ENCODE measurements at regions not wholly inside any gene's neighbourhood (a gene's known extent, or its start where the extent isn't known, plus 50 kb on each side); places are given as distances from the start of the nearest gene placed in this dataset.

DNA sequence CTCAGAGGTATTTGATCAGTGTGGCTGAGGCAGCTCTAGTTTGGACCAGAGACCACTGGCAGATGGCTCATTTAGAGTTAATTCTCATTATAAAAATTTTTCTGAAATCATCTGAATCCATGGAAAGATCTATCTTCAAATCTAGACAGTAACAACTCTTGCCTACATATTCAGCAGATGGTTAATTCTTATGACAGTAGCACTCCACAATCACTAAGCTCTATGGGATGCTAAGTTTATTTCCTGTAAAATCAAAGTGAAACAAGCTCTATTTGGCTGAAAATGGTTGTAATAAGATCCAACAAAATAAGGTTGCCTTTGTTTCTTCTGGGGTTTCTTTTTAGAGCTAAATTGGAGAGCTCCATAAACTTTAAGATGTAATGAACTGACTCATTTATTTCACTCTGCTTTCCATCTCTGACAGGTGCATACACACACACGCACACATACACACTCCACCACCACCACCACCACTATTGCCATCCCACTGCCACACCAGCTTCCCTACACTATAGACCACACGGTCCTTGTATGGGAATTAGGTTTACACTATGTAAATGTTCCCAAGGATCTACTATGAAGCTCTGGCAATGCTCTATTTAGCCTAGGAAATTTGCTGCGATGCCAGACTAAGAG, 293.1 kb downstream of the RPAP3 start:
- Histone ChIP-seq H2AFZ (ENCODE audit: low read length) (no peak overlapping the region), H3K79me2 (ENCODE audit: low read length) (no peaks in the 10 kb centered on the region), H3K9me2 (replicated peaks; ENCODE audit: low read length) (no peaks in the 10 kb centered on the region), H4K20me1 (ENCODE audit: low read length) (no peaks in the 10 kb centered on the region), H3F3A (ENCODE audit: low read length, unreplicated experiment) (no peaks in the 10 kb centered on the region), H3K9me3 (ENCODE audit: low read length) (no peaks in the 10 kb centered on the region), H3K4me1 (ENCODE audit: insufficient read depth, low read length) (no peaks in the 10 kb centered on the region), H3K9ac (ENCODE audit: low read length) (no peak overlapping the region), H3K4me2 (ENCODE audit: low read length) (no peak overlapping the region), H3K4me3 (ENCODE audit: low read length) (no peak overlapping the region), H3K27ac (ENCODE audit: low read length) (no peak overlapping the region), H3K36me3 (ENCODE audit: low read depth, low read length) (no peaks in the 10 kb centered on the region), H3K27me3 (ENCODE audit: low read length) (no peaks in the 10 kb centered on the region)
- ATAC-seq (no peak), DNase-seq (no peak)
- CTCF ChIA-PET = no interaction called here
- POLR2A ChIA-PET (ENCODE audit: unreplicated experiment) = no interaction called here
- TF ChIP-seq EZH2 (IDR thresholded peaks at IDR 0.05; ENCODE audit: low read length, unreplicated experiment) (no peak), EZH2phosphoT487 (IDR thresholded peaks at IDR 0.05; ENCODE audit: borderline replicate concordance, low read length) (no peak)
- TF ChIP-seq, protein P1, sequence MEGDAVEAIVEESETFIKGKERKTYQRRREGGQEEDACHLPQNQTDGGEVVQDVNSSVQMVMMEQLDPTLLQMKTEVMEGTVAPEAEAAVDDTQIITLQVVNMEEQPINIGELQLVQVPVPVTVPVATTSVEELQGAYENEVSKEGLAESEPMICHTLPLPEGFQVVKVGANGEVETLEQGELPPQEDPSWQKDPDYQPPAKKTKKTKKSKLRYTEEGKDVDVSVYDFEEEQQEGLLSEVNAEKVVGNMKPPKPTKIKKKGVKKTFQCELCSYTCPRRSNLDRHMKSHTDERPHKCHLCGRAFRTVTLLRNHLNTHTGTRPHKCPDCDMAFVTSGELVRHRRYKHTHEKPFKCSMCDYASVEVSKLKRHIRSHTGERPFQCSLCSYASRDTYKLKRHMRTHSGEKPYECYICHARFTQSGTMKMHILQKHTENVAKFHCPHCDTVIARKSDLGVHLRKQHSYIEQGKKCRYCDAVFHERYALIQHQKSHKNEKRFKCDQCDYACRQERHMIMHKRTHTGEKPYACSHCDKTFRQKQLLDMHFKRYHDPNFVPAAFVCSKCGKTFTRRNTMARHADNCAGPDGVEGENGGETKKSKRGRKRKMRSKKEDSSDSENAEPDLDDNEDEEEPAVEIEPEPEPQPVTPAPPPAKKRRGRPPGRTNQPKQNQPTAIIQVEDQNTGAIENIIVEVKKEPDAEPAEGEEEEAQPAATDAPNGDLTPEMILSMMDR (conservative IDR thresholded peaks at IDR 0.05; ENCODE audit: low read depth, low read length) = no peak
- intact Hi-C loops (cut with micrococcal nuclease) = no loop called here
- BruUV-seq (replicated peaks) = no TSS peak

DNA sequence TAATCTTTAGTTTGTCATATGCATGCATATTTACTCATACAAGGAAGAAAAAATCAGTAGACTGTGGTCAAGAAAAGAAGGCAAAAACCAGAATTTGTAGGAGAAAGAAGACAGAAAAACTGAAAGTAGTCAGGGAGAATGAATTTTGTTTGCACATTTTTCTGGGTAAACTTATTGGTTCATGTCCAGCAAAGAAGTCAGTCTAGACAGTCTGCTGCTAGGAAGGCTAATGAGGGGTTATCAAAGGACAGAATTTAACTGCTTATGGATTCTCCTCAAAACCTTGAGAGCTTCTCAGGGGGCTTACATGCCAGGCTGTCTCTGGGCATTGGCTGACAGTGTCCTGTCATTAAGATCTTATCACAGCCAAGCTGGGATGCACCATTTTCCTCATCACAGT, 293.9 kb downstream of the RPAP3 start:
- ChIA-PET POLR2A (ENCODE audit: unreplicated experiment) (no interaction called here), CTCF (no interaction called here)
- no TSS peak for BruUV-seq (replicated peaks)

DNA sequence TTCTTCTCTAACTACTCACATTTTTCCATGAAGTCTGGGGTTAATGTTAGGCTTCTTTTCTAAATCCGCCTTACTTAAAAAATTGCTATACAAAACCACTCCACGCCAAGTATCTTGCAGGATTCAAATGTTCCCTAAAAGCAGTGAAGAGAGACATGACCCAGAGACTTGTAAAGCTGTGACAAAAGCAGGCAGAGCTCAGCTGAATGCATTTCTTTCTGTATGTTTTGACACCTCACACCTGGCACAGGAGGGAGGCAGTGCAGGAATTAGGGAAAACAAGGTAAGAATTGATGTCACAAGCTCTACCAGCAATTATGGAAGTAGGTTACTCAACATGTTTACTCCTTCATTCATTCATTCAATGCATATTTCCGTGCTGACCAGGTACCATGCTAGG, 295.0 kb downstream of the RPAP3 start:
- CTCF ChIA-PET = no interaction called here
- no peak overlapping the region for H3K9ac ChIP-seq (ENCODE audit: low read length)
- no peaks in the 10 kb centered on the region for H4K20me1 ChIP-seq (ENCODE audit: low read length)
- POLR2A ChIA-PET (ENCODE audit: unreplicated experiment) = no interaction called here
- intact Hi-C loops (cut with micrococcal nuclease) = no loop called here
- no peaks in the 10 kb centered on the region for H3K9me2 ChIP-seq (replicated peaks; ENCODE audit: low read length)
- no peak overlapping the region for H3K4me2 ChIP-seq (ENCODE audit: low read length)
- H3K36me3 ChIP-seq (ENCODE audit: low read depth, low read length) = no peaks in the 10 kb centered on the region
- H3F3A ChIP-seq (ENCODE audit: low read length, unreplicated experiment) = no peaks in the 10 kb centered on the region
- H3K9me3 ChIP-seq (ENCODE audit: low read length) = no peaks in the 10 kb centered on the region
- H3K4me1 ChIP-seq (ENCODE audit: insufficient read depth, low read length) = no peaks in the 10 kb centered on the region
- H3K79me2 ChIP-seq (ENCODE audit: low read length) = no peaks in the 10 kb centered on the region
- TF ChIP-seq, protein P1 (conservative IDR thresholded peaks at IDR 0.05; ENCODE audit: low read depth, low read length) = no peak
- TF ChIP-seq EZH2phosphoT487 (IDR thresholded peaks at IDR 0.05; ENCODE audit: borderline replicate concordance, low read length) (no peak), EZH2 (IDR thresholded peaks at IDR 0.05; ENCODE audit: low read length, unreplicated experiment) (no peak)
- H3K27me3 ChIP-seq (ENCODE audit: low read length) = no peaks in the 10 kb centered on the region
- H3K27ac ChIP-seq (ENCODE audit: low read length) = no peak overlapping the region
- ATAC-seq (no peak), DNase-seq (no peak)
- no peak overlapping the region for H3K4me3 ChIP-seq (ENCODE audit: low read length)
- no peak overlapping the region for H2AFZ ChIP-seq (ENCODE audit: low read length)
- no TSS peak for BruUV-seq (replicated peaks)

More for the DNA sequence above, 293.9 kb downstream of the RPAP3 start:
- H3F3A ChIP-seq (ENCODE audit: low read length, unreplicated experiment) = no peaks in the 10 kb centered on the region
- ATAC-seq = no peak
- H4K20me1 ChIP-seq (ENCODE audit: low read length) = no peaks in the 10 kb centered on the region
- TF ChIP-seq EZH2 (IDR thresholded peaks at IDR 0.05; ENCODE audit: low read length, unreplicated experiment) (no peak), EZH2phosphoT487 (IDR thresholded peaks at IDR 0.05; ENCODE audit: borderline replicate concordance, low read length) (no peak)
- TF ChIP-seq, protein P1 (conservative IDR thresholded peaks at IDR 0.05; ENCODE audit: low read depth, low read length) = no peak
- intact Hi-C loops (cut with micrococcal nuclease) = no loop called here
- H3K27ac ChIP-seq (ENCODE audit: low read length) = no peak overlapping the region
- no peak overlapping the region for H2AFZ ChIP-seq (ENCODE audit: low read length)
- H3K79me2 ChIP-seq (ENCODE audit: low read length) = no peaks in the 10 kb centered on the region
- no peak for DNase-seq
- no peaks in the 10 kb centered on the region for H3K9me3 ChIP-seq (ENCODE audit: low read length)
- H3K9me2 ChIP-seq (replicated peaks; ENCODE audit: low read length) = no peaks in the 10 kb centered on the region
- no peak overlapping the region for H3K4me3 ChIP-seq (ENCODE audit: low read length)
- no peaks in the 10 kb centered on the region for H3K27me3 ChIP-seq (ENCODE audit: low read length)
- H3K9ac ChIP-seq (ENCODE audit: low read length) = no peak overlapping the region
- H3K36me3 ChIP-seq (ENCODE audit: low read depth, low read length) = no peaks in the 10 kb centered on the region
- no peaks in the 10 kb centered on the region for H3K4me1 ChIP-seq (ENCODE audit: insufficient read depth, low read length)
- no peak overlapping the region for H3K4me2 ChIP-seq (ENCODE audit: low read length)

All from PC-3 (cell line).